T47D (cell line): ENCODE measurements at regions not wholly inside any gene's neighbourhood (a gene's known extent, or its start where the extent isn't known, plus 50 kb on each side); places are given as distances from the start of the nearest gene placed in this dataset.
A peak's percentile ranks its signal among the peaks of the same experiment; 100 is the strongest.

Experiments used
- DNase-seq, 2 experiments: peaks; one replicate each; pipeline versions ENCODE4 v3.0.0 to v3.0.0-alpha.2; 2011 to 2012; ENCODE audit warnings: low read depth in 1 of 2, low spot score in 1 of 2
- JUND ChIP-seq: IDR thresholded peaks from 2 replicates; pipeline ENCODE4 v1.6.1; 2012; ENCODE audit warnings: low read depth
- in situ Hi-C: cut with HindIII; loops from 2 replicates; pipeline ENCODE4 v1.10.0; 2016; ENCODE audit warnings: low sequenced_read_pairs, low pct_unique_long_range_greater_than_20kb

- no peak for DNase-seq
- in situ Hi-C loops, result no loop called here
- no peak for TF ChIP-seq JUND
Observed at GRCh38 chr5:99651298-99651697, 722.5 kb upstream of the CHD1 start.

- no peak for DNase-seq
- no peak for TF ChIP-seq JUND
- in situ Hi-C loops, result no loop called here
Observed at GRCh38 chr5:99646011-99646647, 717.3 kb upstream of the CHD1 start.

DNA sequence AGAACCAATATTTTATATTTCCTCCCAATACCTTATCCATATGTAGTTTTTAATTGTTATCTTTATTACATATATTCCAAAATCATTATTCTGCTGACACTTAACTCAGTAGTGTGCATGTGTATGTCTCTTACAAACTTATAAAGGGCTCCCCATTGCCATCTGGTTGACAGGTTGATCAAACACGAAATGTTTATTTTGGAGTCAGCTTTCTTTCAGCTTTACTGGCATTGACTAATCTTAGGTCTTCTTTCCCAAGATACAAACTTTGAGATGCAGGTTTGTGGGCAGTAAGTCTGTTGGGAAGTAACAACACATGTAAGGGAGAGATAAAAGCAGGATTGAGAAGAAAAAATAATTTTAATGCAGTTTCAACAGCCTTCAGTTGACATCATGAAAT, 716.0 kb upstream of the CHD1 start:
- no peak for TF ChIP-seq JUND
- in situ Hi-C loops, result no loop called here
- no peak for DNase-seq

GRCh38 chr5:99640646-99641045, 711.8 kb upstream of the CHD1 start:
- no peak for DNase-seq
- no peak for TF ChIP-seq JUND
- in situ Hi-C loops, result no loop called here

GRCh38 chr5:99639905-99640304, 711.1 kb upstream of the CHD1 start:
- no peak for DNase-seq
- in situ Hi-C loops, result no loop called here
- no peak for TF ChIP-seq JUND

- in situ Hi-C loops, result no loop called here
- TF ChIP-seq JUND, result no peak
- no peak for DNase-seq
Observed at GRCh38 chr5:99636663-99637062, 707.9 kb upstream of the CHD1 start.

- in situ Hi-C loops, result no loop called here
- no peak for DNase-seq
- no peak for TF ChIP-seq JUND
Observed at GRCh38 chr5:99621772-99622681, 693.2 kb upstream of the CHD1 start.

DNA sequence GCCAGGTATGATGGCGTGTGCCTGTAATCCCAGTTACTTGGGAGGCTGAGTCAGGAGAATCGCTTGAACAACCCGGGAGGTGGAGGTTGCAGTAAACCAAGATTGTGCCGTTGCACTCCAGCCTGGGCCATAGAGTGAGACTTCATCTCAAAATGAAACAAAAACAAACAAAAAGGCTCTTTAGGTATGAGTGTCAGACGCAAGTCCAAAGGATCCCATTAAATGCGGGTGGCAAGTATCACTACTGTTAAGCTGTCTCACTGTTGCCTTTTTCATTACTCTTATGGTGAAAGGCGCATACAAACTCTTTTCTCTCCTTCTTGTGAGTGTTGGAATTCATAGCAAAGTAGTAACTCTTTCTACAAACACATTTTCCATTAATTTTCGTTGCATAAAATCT, 688.5 kb upstream of the CHD1 start:
- in situ Hi-C loops, result no loop called here
- no peak for DNase-seq
- TF ChIP-seq JUND, result no peak

DNA sequence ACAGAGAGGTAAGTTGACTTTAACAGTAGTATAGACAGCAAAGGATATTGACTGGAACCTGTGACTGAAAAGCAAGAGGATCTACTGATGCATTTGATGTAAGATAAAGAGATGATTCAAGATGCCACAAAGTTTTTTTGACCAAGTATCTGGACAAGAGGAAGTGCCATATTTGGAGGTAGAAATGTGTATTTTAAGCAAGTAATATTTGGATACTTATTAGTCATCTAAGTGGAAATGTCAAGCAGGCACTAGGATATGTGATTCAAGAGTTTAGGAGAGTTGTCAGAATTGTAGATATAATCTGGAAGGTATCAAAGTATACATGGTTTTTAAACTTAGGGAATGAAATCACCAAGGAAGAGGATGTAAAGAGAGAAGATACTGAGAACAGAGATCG, 686.1 kb upstream of the CHD1 start:
- no peak for TF ChIP-seq JUND
- in situ Hi-C loops, result no loop called here

GRCh38 chr5:99607124-99607523, 678.3 kb upstream of the CHD1 start:
- peak; percentile 54; the same call in 1 of the 2 replicates for TF ChIP-seq JUND
- in situ Hi-C loops, result no loop called here
- DNase-seq, result peak; percentile 26 to 84

More for the DNA sequence above, 686.1 kb upstream of the CHD1 start:
- no peak for DNase-seq

DNA sequence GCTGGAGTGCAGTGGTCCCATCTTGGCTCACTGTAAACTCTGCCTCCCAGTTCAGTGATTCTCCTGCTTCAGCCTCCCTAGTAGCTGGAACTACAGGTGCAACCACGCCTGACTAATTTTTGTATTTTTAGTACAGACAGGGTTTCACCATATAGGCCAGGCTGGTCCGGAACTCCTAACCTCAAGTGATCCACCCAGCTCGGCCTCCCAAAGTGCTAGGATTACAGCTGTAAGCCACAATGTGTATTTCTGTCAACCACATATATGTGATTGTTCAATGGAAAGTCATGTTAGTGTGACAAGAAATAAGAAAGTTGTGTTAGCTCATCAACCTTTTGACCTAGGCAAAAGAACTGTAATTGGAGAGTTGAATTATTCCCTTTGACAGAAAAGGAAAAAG, 677.1 kb upstream of the CHD1 start:
- in situ Hi-C loops, result no loop called here
- TF ChIP-seq JUND, result no peak
- no peak for DNase-seq

GRCh38 chr5:99600952-99601351, 672.1 kb upstream of the CHD1 start:
- in situ Hi-C loops, result no loop called here
- peak; percentile 22; the same call in 1 of the 2 replicates for TF ChIP-seq JUND
- peak in 1 of 2 experiments; percentile 34 for DNase-seq

GRCh38 chr5:99590806-99591205, 662.0 kb upstream of the CHD1 start:
- in situ Hi-C loops, result no loop called here
- no peak for TF ChIP-seq JUND
- DNase-seq, result no peak
